ENCODE measurements at regions not wholly inside any gene's neighbourhood (a gene's known extent, or its start where the extent isn't known, plus 50 kb on each side); places are given as distances from the start of the nearest gene placed in this dataset.

- TF ChIP-seq USF2 (IDR thresholded peaks at IDR 0.05; ENCODE audit: low read length): no peak
Measured at GRCh38 chr11:112542479-112542878, 281.8 kb upstream of the PLET1 start (continued).

Measured in H1 (cell line).